ENCODE measurements at regions not wholly inside any gene's neighbourhood (a gene's known extent, or its start where the extent isn't known, plus 50 kb on each side); places are given as distances from the start of the nearest gene placed in this dataset.

DNA sequence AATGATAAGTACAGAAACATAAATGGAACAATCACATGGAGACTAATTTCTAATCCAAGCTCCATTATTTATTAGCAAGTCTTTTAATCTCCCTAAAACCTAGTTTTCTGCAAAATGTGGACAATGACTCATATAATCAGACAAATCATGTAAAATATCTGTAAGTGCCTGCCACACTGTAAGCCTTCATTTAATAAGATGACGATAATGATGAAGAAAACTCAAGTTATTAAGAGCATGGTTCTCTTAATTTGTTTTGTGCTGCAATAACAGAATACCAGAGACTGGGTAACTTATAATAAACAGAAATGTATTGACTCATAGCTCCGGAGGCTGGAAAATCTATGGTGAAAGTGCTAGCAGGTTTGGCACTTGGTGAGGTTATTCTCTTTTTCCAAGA lies 535.3 kb upstream of the LRFN5 start:
- TF ChIP-seq, protein P1, sequence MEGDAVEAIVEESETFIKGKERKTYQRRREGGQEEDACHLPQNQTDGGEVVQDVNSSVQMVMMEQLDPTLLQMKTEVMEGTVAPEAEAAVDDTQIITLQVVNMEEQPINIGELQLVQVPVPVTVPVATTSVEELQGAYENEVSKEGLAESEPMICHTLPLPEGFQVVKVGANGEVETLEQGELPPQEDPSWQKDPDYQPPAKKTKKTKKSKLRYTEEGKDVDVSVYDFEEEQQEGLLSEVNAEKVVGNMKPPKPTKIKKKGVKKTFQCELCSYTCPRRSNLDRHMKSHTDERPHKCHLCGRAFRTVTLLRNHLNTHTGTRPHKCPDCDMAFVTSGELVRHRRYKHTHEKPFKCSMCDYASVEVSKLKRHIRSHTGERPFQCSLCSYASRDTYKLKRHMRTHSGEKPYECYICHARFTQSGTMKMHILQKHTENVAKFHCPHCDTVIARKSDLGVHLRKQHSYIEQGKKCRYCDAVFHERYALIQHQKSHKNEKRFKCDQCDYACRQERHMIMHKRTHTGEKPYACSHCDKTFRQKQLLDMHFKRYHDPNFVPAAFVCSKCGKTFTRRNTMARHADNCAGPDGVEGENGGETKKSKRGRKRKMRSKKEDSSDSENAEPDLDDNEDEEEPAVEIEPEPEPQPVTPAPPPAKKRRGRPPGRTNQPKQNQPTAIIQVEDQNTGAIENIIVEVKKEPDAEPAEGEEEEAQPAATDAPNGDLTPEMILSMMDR (conservative IDR thresholded peaks at IDR 0.05 in 1 of 2, IDR thresholded peaks at IDR 0.05 in 1 of 2; ENCODE audit: low read depth in 1 of 2, low read length in 2 of 2) = no peak
- TF ChIP-seq EZH2 (IDR thresholded peaks at IDR 0.05; ENCODE audit: low read length, missing control alignments) = no peak

All from fibroblast of lung (primary cell).